A549 (cell line): ENCODE measurements at regions not wholly inside any gene's neighbourhood (a gene's known extent, or its start where the extent isn't known, plus 50 kb on each side); places are given as distances from the start of the nearest gene placed in this dataset.

Experiments used
- EHMT2 ChIP-seq: fragments of 200-600 bp; sonication (generic); IDR thresholded peaks from 2 replicates; pipeline ENCODE4 v1.6.1; 2016; ENCODE audit warnings: antibody characterized with exemption, low read depth, mild to moderate bottlenecking, moderate library complexity
- PHF8 ChIP-seq: fragments of 200-600 bp; sonication (generic); IDR thresholded peaks from 2 replicates; pipeline ENCODE4 v1.6.1; 2016; ENCODE audit warnings: low read depth, mild to moderate bottlenecking, antibody characterized with exemption, moderate library complexity, borderline replicate concordance
- POLR2A ChIP-seq: IDR thresholded peaks from 2 replicates; pipeline ENCODE4 v1.6.1; 2012; ENCODE audit warnings: mild to moderate bottlenecking, low read length
- REST ChIP-seq: fragments of 200-600 bp; sonication (generic); IDR thresholded peaks from 2 replicates; pipeline ENCODE4 v1.6.1; 2016; ENCODE audit warnings: antibody characterized with exemption, mild to moderate bottlenecking, moderate library complexity
- RFX5 ChIP-seq: fragments of 450-650 bp; IDR thresholded peaks from 2 replicates; pipeline ENCODE4 v1.7.1; 2014; ENCODE audit warnings: antibody characterized with exemption, mild to moderate bottlenecking, moderate library complexity
- TP53 ChIP-seq: fragments of 250-450 bp; sonication (Bioruptor Pico); IDR thresholded peaks from 2 replicates; pipeline ENCODE4 v1.5.0; 2021; ENCODE audit warnings: mild to moderate bottlenecking, moderate library complexity
- TF ChIP-seq, protein P1 (sequence below): fragments of >200 bp; sonication (Bioruptor Twin); formaldehyde crosslinking; IDR thresholded peaks from 3 replicates; pipeline ENCODE4 v1.5.1; 2016

DNA sequence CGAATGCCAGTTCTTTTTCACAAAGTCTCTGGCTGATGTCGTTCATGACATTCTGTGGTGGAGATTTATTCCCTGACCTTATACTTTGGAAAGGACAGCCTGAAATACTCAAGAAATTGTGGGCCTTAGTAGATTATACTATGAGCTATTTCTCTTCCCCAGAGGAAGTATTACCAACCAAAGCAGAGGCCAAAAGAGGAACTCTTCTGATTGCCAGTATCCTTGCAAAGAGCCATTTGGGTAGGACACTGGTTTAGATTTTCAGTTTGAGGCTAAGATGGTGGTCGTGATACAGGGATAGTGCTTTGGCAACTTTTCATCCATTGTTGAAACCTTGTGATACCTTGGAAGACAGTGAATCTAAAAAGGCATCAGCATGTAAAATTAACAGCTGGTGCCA is 327.3 kb downstream of the HACE1 start:
- no peak for TF ChIP-seq RFX5
- TF ChIP-seq EHMT2 = no peak
- TF ChIP-seq, protein P1, sequence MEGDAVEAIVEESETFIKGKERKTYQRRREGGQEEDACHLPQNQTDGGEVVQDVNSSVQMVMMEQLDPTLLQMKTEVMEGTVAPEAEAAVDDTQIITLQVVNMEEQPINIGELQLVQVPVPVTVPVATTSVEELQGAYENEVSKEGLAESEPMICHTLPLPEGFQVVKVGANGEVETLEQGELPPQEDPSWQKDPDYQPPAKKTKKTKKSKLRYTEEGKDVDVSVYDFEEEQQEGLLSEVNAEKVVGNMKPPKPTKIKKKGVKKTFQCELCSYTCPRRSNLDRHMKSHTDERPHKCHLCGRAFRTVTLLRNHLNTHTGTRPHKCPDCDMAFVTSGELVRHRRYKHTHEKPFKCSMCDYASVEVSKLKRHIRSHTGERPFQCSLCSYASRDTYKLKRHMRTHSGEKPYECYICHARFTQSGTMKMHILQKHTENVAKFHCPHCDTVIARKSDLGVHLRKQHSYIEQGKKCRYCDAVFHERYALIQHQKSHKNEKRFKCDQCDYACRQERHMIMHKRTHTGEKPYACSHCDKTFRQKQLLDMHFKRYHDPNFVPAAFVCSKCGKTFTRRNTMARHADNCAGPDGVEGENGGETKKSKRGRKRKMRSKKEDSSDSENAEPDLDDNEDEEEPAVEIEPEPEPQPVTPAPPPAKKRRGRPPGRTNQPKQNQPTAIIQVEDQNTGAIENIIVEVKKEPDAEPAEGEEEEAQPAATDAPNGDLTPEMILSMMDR = no peak
- TF ChIP-seq PHF8 = no peak
- no peak for TF ChIP-seq TP53 (CRISPR knock-in tag)
- no peak for TF ChIP-seq POLR2A
- TF ChIP-seq REST = no peak
